Cardiac muscle cell (in vitro differentiated cells and primary cell): ENCODE measurements at regions not wholly inside any gene's neighbourhood (a gene's known extent, or its start where the extent isn't known, plus 50 kb on each side); places are given as distances from the start of the nearest gene placed in this dataset.

ENCODE experiments used
- DNase-seq, 2 donors: peaks; one replicate each; pipeline versions ENCODE4 v3.0.0 to v3.0.0-alpha.2; 2010 to 2017; ENCODE audit warnings: low read depth in 1 of 2, low spot score in 1 of 2
- H3K27ac ChIP-seq: fragments of 200-600 bp; sonication (generic); 2 replicates; pipeline ENCODE4 v1.5.1; 2016
- H3K27me3 ChIP-seq: fragments of 200-600 bp; sonication (generic); 2 replicates; pipeline ENCODE4 v1.6.0; 2016; ENCODE audit warnings: control low read depth
- H3K36me3 ChIP-seq: fragments of 200-600 bp; sonication (generic); 2 replicates; pipeline ENCODE4 v1.5.1; 2016; ENCODE audit warnings: control low read depth
- H3K4me1 ChIP-seq: fragments of 200-600 bp; sonication (generic); 2 replicates; pipeline ENCODE4 v1.8.1; 2017; ENCODE audit warnings: low read depth, mild to moderate bottlenecking, mixed run types
- H3K4me3 ChIP-seq: fragments of 200-600 bp; sonication (generic); 2 replicates; pipeline ENCODE4 v1.5.1; 2016; ENCODE audit warnings: mild to moderate bottlenecking
- H3K9me3 ChIP-seq: fragments of 200-600 bp; sonication (generic); 2 replicates; pipeline ENCODE4 v1.5.1; 2017; ENCODE audit warnings: low read depth, mild to moderate bottlenecking, control low read depth
- TF ChIP-seq, protein P1 (sequence below): IDR thresholded peaks from 2 replicates; pipeline ENCODE4 v1.5.1; 2012; ENCODE audit warnings: low read depth, mild to moderate bottlenecking, low read length

DNA sequence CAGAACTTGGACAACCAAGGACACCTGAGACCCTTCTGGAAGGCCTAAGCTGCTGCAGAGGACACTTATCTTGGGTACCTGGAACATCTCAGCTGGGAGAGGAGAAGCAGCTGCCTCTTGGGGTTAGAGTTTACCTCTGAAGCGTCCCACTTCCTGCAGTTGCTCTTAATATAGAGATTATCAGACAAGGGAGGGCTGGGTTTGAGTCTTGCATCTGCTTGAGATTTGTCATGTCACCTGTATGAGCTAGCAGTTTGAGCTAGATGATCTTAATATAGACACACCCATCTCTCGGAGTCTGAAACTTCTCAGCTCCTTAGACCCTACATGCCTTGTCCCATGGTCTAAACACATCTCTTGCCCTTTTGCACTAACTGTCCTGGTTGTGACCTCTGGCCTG, 93.1 kb upstream of the CCL1 start:
- Histone ChIP-seq H3K9me3 (no peaks in the 10 kb centered on the region), H3K36me3 (no peaks in the 10 kb centered on the region), H3K27ac (no peak overlapping the region), H3K4me3 (no peak overlapping the region), H3K4me1 (no peaks in the 10 kb centered on the region), H3K27me3 (peaks cover 4% of the 10 kb centered on the region)
- TF ChIP-seq, protein P1, sequence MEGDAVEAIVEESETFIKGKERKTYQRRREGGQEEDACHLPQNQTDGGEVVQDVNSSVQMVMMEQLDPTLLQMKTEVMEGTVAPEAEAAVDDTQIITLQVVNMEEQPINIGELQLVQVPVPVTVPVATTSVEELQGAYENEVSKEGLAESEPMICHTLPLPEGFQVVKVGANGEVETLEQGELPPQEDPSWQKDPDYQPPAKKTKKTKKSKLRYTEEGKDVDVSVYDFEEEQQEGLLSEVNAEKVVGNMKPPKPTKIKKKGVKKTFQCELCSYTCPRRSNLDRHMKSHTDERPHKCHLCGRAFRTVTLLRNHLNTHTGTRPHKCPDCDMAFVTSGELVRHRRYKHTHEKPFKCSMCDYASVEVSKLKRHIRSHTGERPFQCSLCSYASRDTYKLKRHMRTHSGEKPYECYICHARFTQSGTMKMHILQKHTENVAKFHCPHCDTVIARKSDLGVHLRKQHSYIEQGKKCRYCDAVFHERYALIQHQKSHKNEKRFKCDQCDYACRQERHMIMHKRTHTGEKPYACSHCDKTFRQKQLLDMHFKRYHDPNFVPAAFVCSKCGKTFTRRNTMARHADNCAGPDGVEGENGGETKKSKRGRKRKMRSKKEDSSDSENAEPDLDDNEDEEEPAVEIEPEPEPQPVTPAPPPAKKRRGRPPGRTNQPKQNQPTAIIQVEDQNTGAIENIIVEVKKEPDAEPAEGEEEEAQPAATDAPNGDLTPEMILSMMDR = no peak
- no peak for DNase-seq

DNA sequence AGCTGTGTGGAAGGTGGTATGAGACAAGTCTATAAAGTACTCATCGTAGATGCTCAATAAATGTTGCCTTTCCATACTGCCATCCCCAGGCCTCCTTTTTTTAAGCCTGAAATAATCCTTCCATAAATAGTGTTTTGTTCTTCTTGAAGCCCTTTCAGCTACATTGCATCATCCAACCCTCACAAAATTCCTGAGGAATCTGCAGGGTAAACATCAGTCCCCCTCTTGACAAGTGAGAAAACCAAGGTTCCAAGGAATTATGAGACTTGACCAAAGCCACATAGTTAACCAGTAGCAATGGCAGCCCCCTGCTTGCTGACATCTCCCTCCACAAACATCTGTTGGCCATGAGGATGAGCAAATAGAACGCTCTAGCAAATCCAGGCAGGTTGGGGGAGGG, 89.7 kb upstream of the CCL1 start:
- DNase-seq = no peak
- no peak overlapping the region for H3K27ac ChIP-seq
- no peak overlapping the region for H3K4me3 ChIP-seq
- H3K4me1 ChIP-seq = no peaks in the 10 kb centered on the region
- no peaks in the 10 kb centered on the region for H3K36me3 ChIP-seq
- TF ChIP-seq, protein P1 = no peak
- H3K9me3 ChIP-seq = no peaks in the 10 kb centered on the region
- peaks cover 11% of the 10 kb centered on the region for H3K27me3 ChIP-seq

DNA sequence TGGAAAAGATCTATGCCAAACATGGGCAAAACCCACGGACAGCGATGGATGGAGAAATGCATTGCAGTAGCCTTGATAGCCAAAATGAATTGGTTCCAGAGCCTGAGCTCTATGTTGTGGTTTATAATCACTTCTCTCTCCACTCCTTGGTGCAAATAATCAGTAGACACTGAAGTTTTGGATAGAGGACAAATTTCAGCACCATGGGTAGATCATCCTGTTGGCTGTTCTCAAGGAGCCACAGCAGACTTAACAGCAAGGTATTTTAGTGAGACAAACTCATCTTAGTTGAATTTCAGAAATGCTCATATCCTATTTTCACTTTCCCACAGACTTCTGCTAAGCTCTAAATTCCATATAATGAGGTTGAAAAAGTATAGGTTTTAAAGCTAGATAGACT, 88.3 kb upstream of the CCL1 start:
- TF ChIP-seq, protein P1 = no peak
- Histone ChIP-seq H3K9me3 (no peaks in the 10 kb centered on the region), H3K27me3 (peaks cover 8% of the 10 kb centered on the region), H3K4me1 (no peaks in the 10 kb centered on the region), H3K4me3 (no peak overlapping the region), H3K36me3 (no peaks in the 10 kb centered on the region), H3K27ac (no peak overlapping the region)
- DNase-seq = peak; percentile 14 to 36

DNA sequence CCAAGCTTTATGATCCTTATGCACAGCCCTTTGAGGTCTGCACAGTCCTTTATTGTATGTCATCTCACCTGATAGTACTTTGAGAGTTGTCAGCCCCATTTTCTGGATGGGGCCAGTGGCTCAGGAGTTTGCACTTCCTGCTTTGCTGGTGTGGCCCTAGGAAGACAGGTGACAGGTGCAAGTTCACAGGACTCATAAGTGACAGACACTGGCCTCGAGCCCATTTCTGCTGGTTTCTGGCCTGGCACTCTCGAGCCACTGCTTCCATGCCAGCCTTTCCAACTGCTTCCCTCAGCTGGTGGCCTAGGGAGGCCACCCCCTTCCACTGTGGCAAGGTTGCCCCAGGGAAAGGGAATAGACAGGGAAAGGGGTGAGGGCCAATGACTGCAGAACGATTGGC, 84.4 kb upstream of the CCL1 start:
- no peaks in the 10 kb centered on the region for H3K4me1 ChIP-seq
- no peaks in the 10 kb centered on the region for H3K9me3 ChIP-seq
- no peak overlapping the region for H3K4me3 ChIP-seq
- H3K36me3 ChIP-seq = no peaks in the 10 kb centered on the region
- no peak overlapping the region for H3K27ac ChIP-seq
- TF ChIP-seq, protein P1 = no peak
- peaks cover 14% of the 10 kb centered on the region for H3K27me3 ChIP-seq
- DNase-seq = no peak

DNA sequence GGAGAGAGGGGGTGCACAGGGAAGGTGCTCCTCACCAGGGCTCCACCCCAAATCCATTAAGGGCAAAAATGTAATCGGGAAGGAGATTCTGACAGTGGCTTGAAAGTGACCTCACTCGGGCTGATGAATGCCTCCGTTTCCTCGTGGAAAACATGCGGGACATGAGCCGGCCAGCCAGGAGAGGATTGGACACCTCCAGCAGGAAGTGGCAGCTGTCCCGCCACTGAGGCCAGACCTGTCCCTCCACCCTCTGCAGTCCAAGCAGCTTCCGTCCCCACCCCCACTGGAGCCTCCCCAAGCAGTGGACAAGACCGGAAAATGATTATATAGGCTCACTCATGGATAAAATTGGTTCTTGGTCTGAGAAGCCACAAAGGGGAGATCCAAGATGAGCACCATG, 82.1 kb upstream of the CCL1 start:
- H3K4me1 ChIP-seq = no peaks in the 10 kb centered on the region
- no peak for DNase-seq
- H3K27me3 ChIP-seq = peaks cover 28% of the 10 kb centered on the region
- TF ChIP-seq, protein P1 = no peak
- H3K9me3 ChIP-seq = no peaks in the 10 kb centered on the region
- no peak overlapping the region for H3K4me3 ChIP-seq
- H3K27ac ChIP-seq = no peak overlapping the region
- no peaks in the 10 kb centered on the region for H3K36me3 ChIP-seq
